ENCODE measurements at regions not wholly inside any gene's neighbourhood (a gene's known extent, or its start where the extent isn't known, plus 50 kb on each side); places are given as distances from the start of the nearest gene placed in this dataset.

DNA sequence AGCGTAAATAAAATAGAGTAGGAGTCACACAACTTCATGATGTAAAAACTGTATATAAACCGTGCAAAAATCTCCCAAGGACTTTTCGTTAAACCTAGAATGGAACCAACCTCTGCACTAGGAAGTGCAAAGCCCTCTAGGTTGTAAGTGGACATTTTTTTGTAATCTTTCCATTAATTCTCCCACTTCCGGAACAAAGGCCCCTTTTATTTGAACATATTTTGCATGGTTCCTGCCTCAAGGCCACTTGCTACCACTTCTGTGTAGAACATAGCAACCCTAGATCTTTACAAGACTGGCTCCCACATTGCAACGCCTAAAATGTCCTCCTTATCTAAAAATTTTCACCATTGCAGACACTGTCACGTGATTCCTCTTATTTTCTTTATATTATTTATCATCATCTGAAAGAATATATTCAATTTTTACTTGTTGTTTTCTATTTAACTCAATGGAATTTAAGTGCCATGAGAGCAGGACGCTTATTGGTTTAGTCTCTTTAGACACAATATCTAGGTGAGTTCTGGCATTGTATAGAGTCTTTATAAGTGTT is 249.6 kb upstream of the TMEFF2 start:
- TF ChIP-seq CTCF (IDR thresholded peaks at IDR 0.05; ENCODE audit: insufficient read depth, low read length), result no peak
- DNase-seq (ENCODE audit: low read depth), result no peak
- no peak overlapping the region for H3K4me3 ChIP-seq (ENCODE audit: low read depth, low read length)

- no peak for DNase-seq (ENCODE audit: low read depth)
- TF ChIP-seq CTCF (IDR thresholded peaks at IDR 0.05; ENCODE audit: insufficient read depth, low read length), result no peak
- no peak overlapping the region for H3K4me3 ChIP-seq (ENCODE audit: low read depth, low read length)
Measured at GRCh38 chr2:192443831-192444230, 249.1 kb upstream of the TMEFF2 start.

DNA sequence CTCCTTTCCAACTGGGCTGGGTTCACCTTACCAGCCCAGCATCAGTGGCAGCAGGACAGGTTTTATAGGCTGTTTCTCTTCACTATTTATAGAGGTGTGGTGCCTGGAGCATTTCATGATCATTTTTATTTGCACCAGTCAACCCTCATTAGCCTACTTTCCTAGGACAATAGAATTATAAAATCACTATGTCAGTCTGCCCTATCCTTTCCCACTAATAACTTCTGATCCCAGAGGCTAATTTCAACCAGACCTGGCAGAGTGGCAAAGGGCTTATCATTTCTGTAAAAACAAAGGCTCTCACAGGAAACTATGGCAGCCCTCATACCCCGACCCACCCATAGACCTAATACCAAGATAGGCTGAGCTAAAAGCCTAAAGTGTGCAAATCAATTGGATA is 243.5 kb upstream of the TMEFF2 start:
- H3K4me3 ChIP-seq (ENCODE audit: low read depth, low read length), result no peak overlapping the region
- DNase-seq (ENCODE audit: low read depth), result no peak
- no peak for TF ChIP-seq CTCF (IDR thresholded peaks at IDR 0.05; ENCODE audit: insufficient read depth, low read length)

GRCh38 chr2:192437653-192438052 is 242.9 kb upstream of the TMEFF2 start:
- no peak for TF ChIP-seq CTCF (IDR thresholded peaks at IDR 0.05; ENCODE audit: insufficient read depth, low read length)
- no peak overlapping the region for H3K4me3 ChIP-seq (ENCODE audit: low read depth, low read length)
- no peak for DNase-seq (ENCODE audit: low read depth)

DNA sequence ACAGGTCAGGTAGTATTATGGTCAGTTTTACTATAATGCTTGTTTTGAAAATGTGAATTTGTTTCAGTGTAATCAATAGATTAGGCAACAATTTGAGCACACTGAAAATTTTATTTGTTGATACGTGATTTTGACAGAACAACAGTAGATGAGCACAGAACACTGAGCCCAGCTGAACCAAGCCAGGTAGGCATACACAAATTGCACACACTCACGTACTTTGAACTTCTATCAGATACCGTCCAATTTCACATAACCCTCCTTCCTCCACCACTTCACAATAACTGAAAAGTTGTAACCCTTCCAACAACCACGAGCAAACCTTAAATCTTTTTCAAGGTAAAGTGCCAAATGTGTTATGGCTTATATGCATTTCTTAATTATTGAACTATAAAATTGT is 229.5 kb upstream of the TMEFF2 start:
- DNase-seq (ENCODE audit: low read depth), result no peak
- no peak overlapping the region for H3K4me3 ChIP-seq (ENCODE audit: low read depth, low read length)
- TF ChIP-seq CTCF (IDR thresholded peaks at IDR 0.05; ENCODE audit: insufficient read depth, low read length), result no peak

- no peak for DNase-seq (ENCODE audit: low read depth)
- no peak for TF ChIP-seq CTCF (IDR thresholded peaks at IDR 0.05; ENCODE audit: insufficient read depth, low read length)
- H3K4me3 ChIP-seq (ENCODE audit: low read depth, low read length), result no peak overlapping the region
Measured at GRCh38 chr2:192419786-192420185, 225.1 kb upstream of the TMEFF2 start.

- no peak for TF ChIP-seq CTCF (IDR thresholded peaks at IDR 0.05; ENCODE audit: insufficient read depth, low read length)
- no peak overlapping the region for H3K4me3 ChIP-seq (ENCODE audit: low read depth, low read length)
- DNase-seq (ENCODE audit: low read depth), result no peak
Measured at GRCh38 chr2:192416060-192416459, 221.3 kb upstream of the TMEFF2 start.

Data from fibroblast of the aortic adventitia (primary cell).